Stimulated activated naive B cell treated with anti-CD40 and anti-IgM and Interleukin-4, amounts not matched to agents 10 μg/mL and 1 μg/mL and 100 μg/mL, for 72 hours (primary cell): ENCODE measurements at regions not wholly inside any gene's neighbourhood (a gene's known extent, or its start where the extent isn't known, plus 50 kb on each side); places are given as distances from the start of the nearest gene placed in this dataset.

Experiments used
- ATAC-seq, 2 donors: fragments of 150-1000 bp; cut with Tn5 transposase; replicated peaks; 2 replicates each; pipeline ENCODE4 v1.10.0; 2021; ENCODE audit warnings: moderate library complexity in 1 of 2
- DNase-seq: peaks from one replicate; pipeline ENCODE4 v3.0.0; 2021
- H3K27ac Mint-ChIP-seq: one replicate; pipeline ENCODE4 v1.8.0; 2022; ENCODE audit warnings: mild to moderate bottlenecking, mixed read lengths
- H3K27me3 Mint-ChIP-seq, 2 donors: one replicate each; pipeline ENCODE4 v1.8.0; 2022; ENCODE audit warnings: mixed read lengths in 2 of 2
- H3K36me3 Mint-ChIP-seq, 2 donors: one replicate each; pipeline ENCODE4 v1.8.0; 2022; ENCODE audit warnings: mixed read lengths in 2 of 2, mild to moderate bottlenecking in 1 of 2
- H3K4me1 Mint-ChIP-seq, 2 donors: one replicate each; pipeline ENCODE4 v1.8.0; 2022; ENCODE audit warnings: mixed read lengths in 2 of 2, mild to moderate bottlenecking in 1 of 2
- H3K4me3 Mint-ChIP-seq, 2 donors: one replicate each; pipeline ENCODE4 v1.8.0; 2022; ENCODE audit warnings: mild to moderate bottlenecking in 2 of 2, mixed read lengths in 2 of 2, moderate library complexity in 1 of 2
- H3K9me3 Mint-ChIP-seq, 2 donors: one replicate each; pipeline ENCODE4 v1.8.0; 2022; ENCODE audit warnings: mixed read lengths in 2 of 2, mild to moderate bottlenecking in 1 of 2

DNA sequence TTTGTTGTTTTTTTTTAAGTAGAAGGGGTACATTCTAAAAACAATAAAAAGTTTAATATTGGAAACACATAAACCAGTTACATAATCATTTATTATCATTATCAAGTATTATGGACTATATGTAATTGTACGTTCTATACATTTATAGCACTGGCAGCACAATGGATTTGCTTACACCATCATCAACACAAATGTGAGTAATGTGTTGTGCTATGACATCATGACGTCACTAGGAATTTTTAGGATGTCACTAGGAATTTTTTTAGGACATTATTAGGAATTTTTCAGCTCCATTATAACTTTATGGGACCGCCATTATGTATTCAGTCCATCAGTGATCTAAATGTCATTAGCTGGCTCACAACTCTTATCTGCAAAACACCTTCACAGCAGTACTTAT is 126.8 kb upstream of the SYT10 start:
- Mint-ChIP-seq H3K27me3 (no peaks in the 10 kb centered on the region), H3K9me3 (peaks cover 9 to 22% of the 10 kb centered on the region in 2 donors), H3K4me3 (no peak overlapping the region), H3K4me1 (no peaks in the 10 kb centered on the region), H3K36me3 (no peaks in the 10 kb centered on the region), H3K27ac (no peak overlapping the region)
- no peak for DNase-seq
- ATAC-seq, result no peak

GRCh38 chr12:33575346-33575745 is 135.7 kb upstream of the SYT10 start:
- no peak overlapping the region for H3K4me3 Mint-ChIP-seq
- no peaks in the 10 kb centered on the region for H3K4me1 Mint-ChIP-seq
- no peak overlapping the region for H3K27ac Mint-ChIP-seq
- no peak for DNase-seq
- no peaks in the 10 kb centered on the region for H3K36me3 Mint-ChIP-seq
- ATAC-seq, result no peak
- peaks cover 5 to 9% of the 10 kb centered on the region in 2 donors for H3K9me3 Mint-ChIP-seq
- H3K27me3 Mint-ChIP-seq, result no peaks in the 10 kb centered on the region

GRCh38 chr12:33581613-33582122 is 142.0 kb upstream of the SYT10 start:
- DNase-seq, result no peak
- Mint-ChIP-seq H3K4me3 (no peak overlapping the region), H3K9me3 (peaks cover under 1 to 4% of the 10 kb centered on the region in 2 donors), H3K27me3 (no peaks in the 10 kb centered on the region), H3K36me3 (no peaks in the 10 kb centered on the region), H3K27ac (no peak overlapping the region), H3K4me1 (no peaks in the 10 kb centered on the region)
- no peak for ATAC-seq

GRCh38 chr12:33586576-33586975 is 147.0 kb upstream of the SYT10 start:
- DNase-seq (no peak), ATAC-seq (no peak)
- Mint-ChIP-seq H3K36me3 (no peaks in the 10 kb centered on the region), H3K27me3 (no peaks in the 10 kb centered on the region), H3K4me3 (no peak overlapping the region), H3K4me1 (peaks cover 1 to 7% of the 10 kb centered on the region in 2 donors), H3K9me3 (no peaks in the 10 kb centered on the region), H3K27ac (no peak overlapping the region)

GRCh38 chr12:33587354-33587753 is 147.7 kb upstream of the SYT10 start:
- H3K4me1 Mint-ChIP-seq, result peaks cover 1 to 7% of the 10 kb centered on the region in 2 donors
- ATAC-seq (no peak), DNase-seq (no peak)
- H3K27ac Mint-ChIP-seq, result no peak overlapping the region
- no peaks in the 10 kb centered on the region for H3K9me3 Mint-ChIP-seq
- H3K27me3 Mint-ChIP-seq, result no peaks in the 10 kb centered on the region
- no peaks in the 10 kb centered on the region for H3K36me3 Mint-ChIP-seq
- H3K4me3 Mint-ChIP-seq, result no peak overlapping the region

DNA sequence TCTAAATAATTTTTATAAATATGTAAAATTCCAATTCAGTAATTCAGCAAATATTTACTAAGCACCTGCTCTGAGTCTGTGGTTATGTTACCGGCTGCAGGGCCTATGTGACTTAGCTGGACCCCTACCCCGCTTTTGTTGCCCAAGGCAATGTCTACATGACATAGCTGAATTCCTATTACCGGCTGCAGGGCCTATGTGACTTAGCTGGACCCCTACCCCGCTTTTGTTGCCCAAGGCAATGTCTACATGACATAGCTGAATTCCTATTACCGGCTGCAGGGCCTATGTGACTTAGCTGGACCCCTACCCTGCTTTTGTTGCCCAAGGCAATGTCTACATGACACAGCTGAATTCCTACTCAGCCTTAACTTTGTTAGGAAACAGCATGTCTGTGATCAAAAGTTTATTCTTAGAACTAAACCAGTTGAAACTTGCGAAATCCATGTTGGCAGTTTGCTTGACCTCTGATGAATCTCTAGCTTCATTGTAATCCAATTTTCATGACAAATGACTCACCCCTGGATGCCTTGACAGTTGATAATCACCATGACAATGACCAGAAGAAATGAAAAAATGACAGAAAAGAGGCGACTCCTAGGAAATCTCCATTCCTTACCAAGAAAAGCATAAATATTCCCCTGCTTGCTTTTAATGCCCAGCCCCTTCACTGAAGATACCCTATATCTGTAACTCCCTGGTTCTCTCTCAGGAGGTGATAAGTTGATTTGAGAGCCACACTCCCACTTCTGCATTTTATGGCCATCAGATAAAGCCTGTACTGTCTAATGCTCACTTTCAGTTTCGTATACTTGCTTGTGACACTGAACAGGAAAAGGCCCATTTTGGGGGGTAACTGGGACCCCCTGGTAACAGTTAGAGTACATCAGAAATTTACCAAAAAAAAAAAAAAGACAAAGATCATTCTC is 148.4 kb upstream of the SYT10 start:
- Mint-ChIP-seq H3K4me3 (no peak overlapping the region), H3K9me3 (no peaks in the 10 kb centered on the region), H3K36me3 (no peaks in the 10 kb centered on the region), H3K27ac (no peak overlapping the region), H3K4me1 (peaks cover 1 to 7% of the 10 kb centered on the region in 2 donors), H3K27me3 (no peaks in the 10 kb centered on the region)
- no peak for DNase-seq
- peak; percentile 61 to 76 for ATAC-seq

DNA sequence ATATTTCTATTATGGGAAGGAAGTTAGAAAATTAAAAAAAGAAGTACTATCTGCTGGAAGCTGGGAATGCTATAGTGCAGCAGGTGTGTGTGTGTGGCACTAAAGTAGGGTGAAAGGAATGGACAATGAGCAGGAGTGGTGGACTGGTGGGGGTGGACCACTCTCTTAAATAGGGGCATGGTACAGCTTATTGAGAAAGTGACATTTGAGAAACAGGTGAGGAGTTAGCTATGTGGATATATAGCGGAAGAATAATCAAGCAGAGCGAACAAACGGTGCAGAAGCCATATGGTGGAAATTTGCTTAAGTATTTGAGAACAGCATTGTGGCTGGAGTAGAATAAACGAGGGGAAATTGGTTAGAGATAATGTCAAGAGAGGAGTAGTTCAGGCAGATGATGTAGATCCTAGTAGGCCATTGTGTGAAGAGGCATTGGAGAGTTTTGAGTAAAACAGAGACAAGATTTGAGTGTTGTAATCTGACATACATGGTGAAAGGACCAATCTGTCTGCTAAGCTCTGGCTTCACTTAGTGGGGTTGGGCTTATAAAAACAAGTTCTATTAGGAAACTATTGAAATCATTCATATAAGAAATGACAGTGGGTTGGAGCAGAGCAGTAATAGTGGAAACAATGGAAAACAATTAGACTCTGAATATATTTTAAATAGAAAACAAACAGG is 149.2 kb upstream of the SYT10 start:
- no peak for DNase-seq
- no peaks in the 10 kb centered on the region for H3K36me3 Mint-ChIP-seq
- peaks cover 1 to 7% of the 10 kb centered on the region in 2 donors for H3K4me1 Mint-ChIP-seq

DNA sequence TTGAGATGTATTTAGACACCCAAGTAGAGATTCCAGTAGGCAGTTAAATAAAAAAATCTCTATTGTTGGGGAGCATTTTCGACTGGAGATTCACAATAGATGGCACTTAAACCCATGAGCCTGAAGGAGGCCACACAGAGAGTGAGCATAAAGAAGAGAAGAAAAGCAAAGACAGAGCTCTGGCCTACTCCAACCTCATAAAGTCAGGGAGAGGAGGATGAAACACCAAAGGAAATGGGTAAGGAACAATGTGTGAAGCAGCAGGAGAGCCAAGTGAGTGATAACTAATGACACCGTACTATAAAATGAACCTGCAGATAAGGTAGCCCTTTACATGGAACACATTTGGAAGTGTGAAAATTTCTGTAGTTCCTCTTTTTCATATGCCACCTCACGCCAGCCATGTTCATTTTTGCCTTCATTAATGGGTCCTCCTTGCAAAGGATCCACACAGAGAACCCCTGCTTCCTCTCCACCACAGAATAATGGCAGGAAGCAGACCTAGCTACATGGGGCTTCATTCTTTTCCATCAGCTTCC is 150.0 kb upstream of the SYT10 start:
- no peak for ATAC-seq
- Mint-ChIP-seq H3K4me1 (peaks cover 1 to 7% of the 10 kb centered on the region in 2 donors), H3K9me3 (no peaks in the 10 kb centered on the region), H3K36me3 (no peaks in the 10 kb centered on the region), H3K27ac (no peak overlapping the region), H3K4me3 (no peak overlapping the region), H3K27me3 (no peaks in the 10 kb centered on the region)
- DNase-seq, result no peak

More for the DNA sequence above, 149.2 kb upstream of the SYT10 start:
- Mint-ChIP-seq H3K27ac (no peak overlapping the region), H3K4me3 (no peak overlapping the region), H3K9me3 (no peaks in the 10 kb centered on the region), H3K27me3 (no peaks in the 10 kb centered on the region)
- ATAC-seq, result no peak

- H3K27me3 Mint-ChIP-seq, result no peaks in the 10 kb centered on the region
- H3K4me1 Mint-ChIP-seq, result no peaks in the 10 kb centered on the region
- no peaks in the 10 kb centered on the region for H3K9me3 Mint-ChIP-seq
- ATAC-seq (no peak), DNase-seq (no peak)
- no peaks in the 10 kb centered on the region for H3K36me3 Mint-ChIP-seq
- H3K27ac Mint-ChIP-seq, result no peak overlapping the region
- no peak overlapping the region for H3K4me3 Mint-ChIP-seq
These were observed 154.1 kb upstream of the SYT10 start for GRCh38 chr12:33593753-33594152.

GRCh38 chr12:33596061-33596460 is 156.4 kb upstream of the SYT10 start:
- Mint-ChIP-seq H3K4me1 (no peaks in the 10 kb centered on the region), H3K36me3 (no peaks in the 10 kb centered on the region), H3K27ac (no peak overlapping the region), H3K9me3 (no peaks in the 10 kb centered on the region), H3K27me3 (no peaks in the 10 kb centered on the region), H3K4me3 (no peak overlapping the region)
- no peak for DNase-seq
- no peak for ATAC-seq

- no peak for ATAC-seq
- Mint-ChIP-seq H3K27ac (no peak overlapping the region), H3K4me3 (no peak overlapping the region), H3K9me3 (no peaks in the 10 kb centered on the region), H3K4me1 (no peaks in the 10 kb centered on the region), H3K27me3 (no peaks in the 10 kb centered on the region), H3K36me3 (no peaks in the 10 kb centered on the region)
- no peak for DNase-seq
These were observed 157.2 kb upstream of the SYT10 start for GRCh38 chr12:33596814-33597213.

GRCh38 chr12:33602515-33602914 is 162.9 kb upstream of the SYT10 start:
- DNase-seq (no peak), ATAC-seq (no peak)
- Mint-ChIP-seq H3K9me3 (no peaks in the 10 kb centered on the region), H3K27ac (no peak overlapping the region), H3K4me3 (no peak overlapping the region), H3K27me3 (peaks cover 0 to 5% of the 10 kb centered on the region in 2 donors), H3K36me3 (no peaks in the 10 kb centered on the region), H3K4me1 (no peaks in the 10 kb centered on the region)

DNA sequence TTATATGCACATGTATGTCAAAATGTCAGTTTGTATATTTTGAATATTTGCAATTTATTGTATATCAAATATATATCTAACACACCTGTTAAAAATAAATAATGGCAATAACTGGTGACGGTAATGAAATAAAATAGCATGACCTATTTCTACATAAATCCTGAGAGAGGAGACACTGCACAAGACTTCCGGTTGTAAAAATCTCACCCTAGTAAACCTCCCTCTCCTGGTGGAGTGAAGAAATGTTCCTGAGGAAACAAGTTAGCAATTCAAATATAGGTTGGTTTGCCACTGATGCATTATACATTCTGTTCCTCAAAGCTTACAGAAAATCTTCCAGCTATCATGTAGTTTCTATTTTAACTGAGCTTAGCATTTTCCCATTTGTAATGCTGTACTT is 166.1 kb upstream of the SYT10 start:
- Mint-ChIP-seq H3K36me3 (no peaks in the 10 kb centered on the region), H3K4me1 (no peaks in the 10 kb centered on the region), H3K9me3 (peaks cover 3 to 9% of the 10 kb centered on the region in 2 donors), H3K4me3 (no peak overlapping the region), H3K27ac (no peak overlapping the region), H3K27me3 (peaks cover 0 to 5% of the 10 kb centered on the region in 2 donors)
- ATAC-seq, result no peak
- no peak for DNase-seq

DNA sequence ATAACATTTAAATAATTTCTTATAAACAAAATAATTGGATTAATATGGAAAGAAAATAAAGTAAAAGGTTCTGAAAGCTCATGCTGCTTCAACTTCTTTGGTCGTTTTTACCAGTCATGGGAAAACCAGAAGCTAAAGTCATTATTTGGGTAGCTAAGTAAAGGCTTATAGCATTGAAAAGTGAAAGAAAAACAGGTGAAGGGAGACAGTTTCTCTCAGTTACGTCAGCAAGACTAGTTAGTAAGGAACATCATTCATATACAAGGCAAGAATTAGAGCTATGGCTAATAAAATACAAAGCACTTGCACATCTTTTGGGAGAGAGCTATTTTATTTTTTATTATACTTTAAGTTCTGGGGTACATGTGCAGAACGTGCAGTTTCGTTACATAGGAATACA is 170.3 kb upstream of the SYT10 start:
- H3K27ac Mint-ChIP-seq, result no peak overlapping the region
- H3K36me3 Mint-ChIP-seq, result no peaks in the 10 kb centered on the region
- DNase-seq (no peak), ATAC-seq (no peak)
- H3K4me3 Mint-ChIP-seq, result no peak overlapping the region
- H3K27me3 Mint-ChIP-seq, result no peaks in the 10 kb centered on the region
- H3K9me3 Mint-ChIP-seq, result peaks cover 3 to 14% of the 10 kb centered on the region in 2 donors
- no peaks in the 10 kb centered on the region for H3K4me1 Mint-ChIP-seq
